ENCODE measurements at regions not wholly inside any gene's neighbourhood (a gene's known extent, or its start where the extent isn't known, plus 50 kb on each side); places are given as distances from the start of the nearest gene placed in this dataset.
A peak's percentile ranks its signal among the peaks of the same experiment; 100 is the strongest.

GRCh38 chr7:47719675-47720074, 137.8 kb upstream of the TNS3 start:
- intact Hi-C loops (cut with DNase I; ENCODE audit: low total_unique reads) = no loop called here
- TF ChIP-seq, protein P1, sequence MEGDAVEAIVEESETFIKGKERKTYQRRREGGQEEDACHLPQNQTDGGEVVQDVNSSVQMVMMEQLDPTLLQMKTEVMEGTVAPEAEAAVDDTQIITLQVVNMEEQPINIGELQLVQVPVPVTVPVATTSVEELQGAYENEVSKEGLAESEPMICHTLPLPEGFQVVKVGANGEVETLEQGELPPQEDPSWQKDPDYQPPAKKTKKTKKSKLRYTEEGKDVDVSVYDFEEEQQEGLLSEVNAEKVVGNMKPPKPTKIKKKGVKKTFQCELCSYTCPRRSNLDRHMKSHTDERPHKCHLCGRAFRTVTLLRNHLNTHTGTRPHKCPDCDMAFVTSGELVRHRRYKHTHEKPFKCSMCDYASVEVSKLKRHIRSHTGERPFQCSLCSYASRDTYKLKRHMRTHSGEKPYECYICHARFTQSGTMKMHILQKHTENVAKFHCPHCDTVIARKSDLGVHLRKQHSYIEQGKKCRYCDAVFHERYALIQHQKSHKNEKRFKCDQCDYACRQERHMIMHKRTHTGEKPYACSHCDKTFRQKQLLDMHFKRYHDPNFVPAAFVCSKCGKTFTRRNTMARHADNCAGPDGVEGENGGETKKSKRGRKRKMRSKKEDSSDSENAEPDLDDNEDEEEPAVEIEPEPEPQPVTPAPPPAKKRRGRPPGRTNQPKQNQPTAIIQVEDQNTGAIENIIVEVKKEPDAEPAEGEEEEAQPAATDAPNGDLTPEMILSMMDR (IDR thresholded peaks at IDR 0.05) = no peak
- no peak for TF ChIP-seq POLR2A (IDR thresholded peaks at IDR 0.05)
- DNase-seq (ENCODE audit: low spot score in 2 of 2) = no peak
- H3K4me3 ChIP-seq (ENCODE audit: low read depth, poor library complexity, severe bottlenecking) = no peak overlapping the region
- 92% methylated on average over 7 of the region's 7 CpGs for WGBS, 2 donors

GRCh38 chr7:47715631-47716068, 133.7 kb upstream of the TNS3 start:
- 94 to 97% methylated on average over 5 of the region's 5 CpGs for WGBS, 2 donors

GRCh38 chr7:47714669-47715607, 133.0 kb upstream of the TNS3 start:
- TF ChIP-seq, protein P1 (IDR thresholded peaks at IDR 0.05) = no peak
- no peak for TF ChIP-seq POLR2A (IDR thresholded peaks at IDR 0.05)
- WGBS, 2 donors = 74 to 75% methylated on average over 6 of the region's 6 CpGs
- no peak overlapping the region for H3K4me3 ChIP-seq (ENCODE audit: low read depth, poor library complexity, severe bottlenecking)
- intact Hi-C loops (cut with DNase I; ENCODE audit: low total_unique reads) = no loop called here
- peak in 1 of 2 donors; percentile 42 for DNase-seq (ENCODE audit: low spot score in 2 of 2)

More at GRCh38 chr7:47715631-47716068, 133.7 kb upstream of the TNS3 start:
- intact Hi-C loops (cut with DNase I; ENCODE audit: low total_unique reads) = no loop called here
- DNase-seq (ENCODE audit: low spot score in 2 of 2) = peak in 1 of 2 donors; percentile 80
- TF ChIP-seq, protein P1 (IDR thresholded peaks at IDR 0.05) = no peak
- TF ChIP-seq POLR2A (IDR thresholded peaks at IDR 0.05) = no peak
- no peak overlapping the region for H3K4me3 ChIP-seq (ENCODE audit: low read depth, poor library complexity, severe bottlenecking)

DNA sequence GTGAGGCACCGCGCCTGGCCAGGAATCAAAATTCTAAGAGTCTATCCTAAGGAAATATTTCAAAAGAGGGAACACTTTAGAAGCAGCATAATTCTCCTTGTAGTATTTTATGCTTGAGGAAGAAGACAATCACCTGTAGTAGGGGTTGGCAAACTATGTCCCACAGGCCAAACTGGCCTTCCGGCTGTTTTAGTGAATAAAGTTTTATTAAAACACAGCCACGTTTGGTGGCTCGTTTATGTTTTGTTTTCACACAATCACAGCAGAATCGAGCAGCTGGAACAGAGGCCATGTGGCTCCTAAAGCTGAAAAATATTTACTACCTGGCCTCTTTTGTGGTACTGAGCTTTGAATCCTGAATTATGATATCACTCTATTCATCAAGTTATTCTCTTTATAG, 131.7 kb upstream of the TNS3 start:
- 87 to 90% methylated on average over 6 of the region's 6 CpGs for WGBS, 2 donors
- TF ChIP-seq, protein P1 (IDR thresholded peaks at IDR 0.05) = no peak
- no peak for TF ChIP-seq POLR2A (IDR thresholded peaks at IDR 0.05)
- no peak overlapping the region for H3K4me3 ChIP-seq (ENCODE audit: low read depth, poor library complexity, severe bottlenecking)
- intact Hi-C loops (cut with DNase I; ENCODE audit: low total_unique reads) = no loop called here
- DNase-seq (ENCODE audit: low spot score in 2 of 2) = no peak

- peak in 1 of 2 donors; percentile 34 for DNase-seq (ENCODE audit: low spot score in 2 of 2)
- intact Hi-C loops (cut with DNase I; ENCODE audit: low total_unique reads) = no loop called here
- WGBS, 2 donors = 81 to 83% methylated on average over 11 of the region's 11 CpGs
- H3K4me3 ChIP-seq (ENCODE audit: low read depth, poor library complexity, severe bottlenecking) = no peak overlapping the region
- TF ChIP-seq, protein P1 (IDR thresholded peaks at IDR 0.05) = no peak
- TF ChIP-seq POLR2A (IDR thresholded peaks at IDR 0.05) = no peak
These were observed 130.5 kb upstream of the TNS3 start for GRCh38 chr7:47712416-47712815.

Measured in lower leg skin (tissue), 4 donors.